ENCODE measurements at regions not wholly inside any gene's neighbourhood (a gene's known extent, or its start where the extent isn't known, plus 50 kb on each side); places are given as distances from the start of the nearest gene placed in this dataset.

- WGBS (ENCODE audit: extremely low coverage, insufficient coverage, low lambda C conversion rate): no CpG with 5 or more reads among the region's 5 CpGs
- H3K9ac ChIP-seq (ENCODE audit: low read length): no peak overlapping the region
- no peak overlapping the region for H2BK5ac ChIP-seq (ENCODE audit: low read length)
- H2BK120ac ChIP-seq (ENCODE audit: low read depth, low read length): no peak overlapping the region
- H3K18ac ChIP-seq (ENCODE audit: low read length): no peak overlapping the region
- peak; percentile 55 for DNase-seq
- no peaks in the 10 kb centered on the region for H3K4me1 ChIP-seq (ENCODE audit: control insufficient read depth, low read depth, low read length)
- H3K4me3 ChIP-seq (ENCODE audit: low read length): no peak overlapping the region
- H3K23ac ChIP-seq (ENCODE audit: low read length): no peak overlapping the region
- H3K36me3 ChIP-seq (ENCODE audit: control insufficient read depth, insufficient read depth, low read length): no peaks in the 10 kb centered on the region
- H3K56ac ChIP-seq (ENCODE audit: low read length): no peak overlapping the region
- H3K79me2 ChIP-seq (ENCODE audit: control insufficient read depth, insufficient read depth, low read length): no peaks in the 10 kb centered on the region
- H3K79me1 ChIP-seq (ENCODE audit: low read length): no peaks in the 10 kb centered on the region
- no peak overlapping the region for H3K27ac ChIP-seq (ENCODE audit: low read depth, low read length)
- H4K5ac ChIP-seq (ENCODE audit: low read length): no peak overlapping the region
- H2AK5ac ChIP-seq (ENCODE audit: low read length): no peak overlapping the region
- no peak overlapping the region for H3K4ac ChIP-seq (ENCODE audit: low read depth, low read length)
- H3K27me3 ChIP-seq (ENCODE audit: insufficient read depth, low read length, poor library complexity): no peaks in the 10 kb centered on the region
- H2BK15ac ChIP-seq (replicated peaks; ENCODE audit: low read depth): no peak overlapping the region
- no peak overlapping the region for H3K4me2 ChIP-seq (ENCODE audit: low read length)
- H4K8ac ChIP-seq (ENCODE audit: low read depth, low read length): no peak overlapping the region
Observed at GRCh38 chr5:60395712-60396329, 304.1 kb downstream of the DEPDC1B start.

DNA sequence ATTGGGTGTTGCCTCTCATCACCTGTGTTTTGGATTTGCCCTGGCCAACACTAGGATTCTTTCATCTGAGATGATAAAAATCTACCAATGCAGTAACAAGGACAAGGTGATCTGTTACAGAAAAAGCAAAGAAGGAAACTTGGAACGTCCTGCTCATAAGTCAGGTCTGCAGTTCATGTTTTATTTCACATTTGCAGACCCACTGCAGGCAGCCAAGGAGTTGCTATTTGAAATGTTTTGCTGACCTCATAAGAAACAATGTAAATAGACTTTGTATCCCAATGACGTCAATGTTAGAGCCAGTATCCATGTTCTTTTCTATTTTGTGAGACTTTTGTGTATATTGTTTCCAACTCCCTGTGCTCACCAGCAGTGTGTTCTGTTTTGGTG lies 312.9 kb downstream of the DEPDC1B start:
- no CpG with 5 or more reads among the region's 2 CpGs for WGBS (ENCODE audit: extremely low coverage, insufficient coverage, low lambda C conversion rate)
- Histone ChIP-seq H3K9ac (ENCODE audit: low read length) (no peak overlapping the region), H2BK15ac (replicated peaks; ENCODE audit: low read depth) (no peak overlapping the region), H3K23ac (ENCODE audit: low read length) (no peak overlapping the region), H2AK5ac (ENCODE audit: low read length) (no peak overlapping the region), H3K36me3 (ENCODE audit: control insufficient read depth, insufficient read depth, low read length) (no peaks in the 10 kb centered on the region), H2BK120ac (ENCODE audit: low read depth, low read length) (no peak overlapping the region), H3K18ac (ENCODE audit: low read length) (no peak overlapping the region), H4K8ac (ENCODE audit: low read depth, low read length) (no peak overlapping the region), H3K4ac (ENCODE audit: low read depth, low read length) (no peak overlapping the region), H3K4me2 (ENCODE audit: low read length) (no peak overlapping the region), H3K4me1 (ENCODE audit: control insufficient read depth, low read depth, low read length) (no peaks in the 10 kb centered on the region), H3K79me2 (ENCODE audit: control insufficient read depth, insufficient read depth, low read length) (no peaks in the 10 kb centered on the region), H4K5ac (ENCODE audit: low read length) (no peak overlapping the region), H3K27me3 (ENCODE audit: insufficient read depth, low read length, poor library complexity) (no peaks in the 10 kb centered on the region), H3K56ac (ENCODE audit: low read length) (no peak overlapping the region), H3K4me3 (ENCODE audit: low read length) (no peak overlapping the region), H3K27ac (ENCODE audit: low read depth, low read length) (no peak overlapping the region), H2BK5ac (ENCODE audit: low read length) (no peak overlapping the region), H3K79me1 (ENCODE audit: low read length) (no peaks in the 10 kb centered on the region)
- no peak for DNase-seq

- H4K8ac ChIP-seq (ENCODE audit: low read depth, low read length): no peak overlapping the region
- no peak for DNase-seq
- H4K5ac ChIP-seq (ENCODE audit: low read length): no peak overlapping the region
- H2BK5ac ChIP-seq (ENCODE audit: low read length): no peak overlapping the region
- WGBS (ENCODE audit: extremely low coverage, insufficient coverage, low lambda C conversion rate): no CpG with 5 or more reads among the region's 5 CpGs
- H2AK5ac ChIP-seq (ENCODE audit: low read length): no peak overlapping the region
- H2BK15ac ChIP-seq (replicated peaks; ENCODE audit: low read depth): no peak overlapping the region
- H3K79me1 ChIP-seq (ENCODE audit: low read length): no peaks in the 10 kb centered on the region
- H3K4ac ChIP-seq (ENCODE audit: low read depth, low read length): no peak overlapping the region
- no peak overlapping the region for H3K4me3 ChIP-seq (ENCODE audit: low read length)
- no peaks in the 10 kb centered on the region for H3K27me3 ChIP-seq (ENCODE audit: insufficient read depth, low read length, poor library complexity)
- H3K4me1 ChIP-seq (ENCODE audit: control insufficient read depth, low read depth, low read length): no peaks in the 10 kb centered on the region
- no peaks in the 10 kb centered on the region for H3K79me2 ChIP-seq (ENCODE audit: control insufficient read depth, insufficient read depth, low read length)
- no peak overlapping the region for H3K56ac ChIP-seq (ENCODE audit: low read length)
- no peak overlapping the region for H3K23ac ChIP-seq (ENCODE audit: low read length)
- no peak overlapping the region for H3K27ac ChIP-seq (ENCODE audit: low read depth, low read length)
- no peak overlapping the region for H2BK120ac ChIP-seq (ENCODE audit: low read depth, low read length)
- H3K18ac ChIP-seq (ENCODE audit: low read length): no peak overlapping the region
- no peak overlapping the region for H3K4me2 ChIP-seq (ENCODE audit: low read length)
- no peak overlapping the region for H3K9ac ChIP-seq (ENCODE audit: low read length)
- H3K36me3 ChIP-seq (ENCODE audit: control insufficient read depth, insufficient read depth, low read length): no peaks in the 10 kb centered on the region
Observed at GRCh38 chr5:60386436-60387050, 313.4 kb downstream of the DEPDC1B start.

DNA sequence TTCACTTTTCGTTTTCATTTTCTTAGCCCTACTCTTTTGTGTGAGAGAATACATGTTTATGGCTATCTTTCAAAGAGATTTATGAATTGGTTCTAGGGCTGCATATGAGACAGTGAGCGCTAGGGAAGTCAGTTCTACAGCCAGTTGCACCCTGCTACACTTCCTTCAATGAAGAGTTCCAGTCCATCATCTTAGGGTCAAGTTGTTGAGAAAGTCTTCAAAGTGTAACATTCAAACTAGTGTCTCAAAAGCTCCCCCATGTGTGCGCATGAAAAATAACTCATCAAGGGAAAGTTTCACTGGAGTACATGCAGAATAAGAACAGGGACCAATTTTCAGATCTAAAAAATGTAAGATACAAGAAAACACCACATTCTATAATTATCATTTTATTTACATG lies 317.2 kb downstream of the DEPDC1B start:
- H3K27me3 ChIP-seq (ENCODE audit: insufficient read depth, low read length, poor library complexity): no peaks in the 10 kb centered on the region
- H2AK5ac ChIP-seq (ENCODE audit: low read length): no peak overlapping the region
- H3K56ac ChIP-seq (ENCODE audit: low read length): no peak overlapping the region
- H3K18ac ChIP-seq (ENCODE audit: low read length): no peak overlapping the region
- no peak overlapping the region for H3K27ac ChIP-seq (ENCODE audit: low read depth, low read length)
- H3K23ac ChIP-seq (ENCODE audit: low read length): no peak overlapping the region
- no peak overlapping the region for H2BK120ac ChIP-seq (ENCODE audit: low read depth, low read length)
- H3K36me3 ChIP-seq (ENCODE audit: control insufficient read depth, insufficient read depth, low read length): no peaks in the 10 kb centered on the region
- peak; percentile 32 for DNase-seq
- no peak overlapping the region for H3K4ac ChIP-seq (ENCODE audit: low read depth, low read length)
- no peak overlapping the region for H4K8ac ChIP-seq (ENCODE audit: low read depth, low read length)
- H3K9ac ChIP-seq (ENCODE audit: low read length): no peak overlapping the region
- H3K4me3 ChIP-seq (ENCODE audit: low read length): no peak overlapping the region
- H2BK5ac ChIP-seq (ENCODE audit: low read length): no peak overlapping the region
- no peak overlapping the region for H2BK15ac ChIP-seq (replicated peaks; ENCODE audit: low read depth)
- no peaks in the 10 kb centered on the region for H3K79me2 ChIP-seq (ENCODE audit: control insufficient read depth, insufficient read depth, low read length)
- H4K5ac ChIP-seq (ENCODE audit: low read length): no peak overlapping the region
- no CpG with 5 or more reads among the region's 3 CpGs for WGBS (ENCODE audit: extremely low coverage, insufficient coverage, low lambda C conversion rate)
- H3K79me1 ChIP-seq (ENCODE audit: low read length): no peaks in the 10 kb centered on the region
- no peak overlapping the region for H3K4me2 ChIP-seq (ENCODE audit: low read length)
- H3K4me1 ChIP-seq (ENCODE audit: control insufficient read depth, low read depth, low read length): no peaks in the 10 kb centered on the region

- Histone ChIP-seq H3K27me3 (ENCODE audit: insufficient read depth, low read length, poor library complexity) (no peaks in the 10 kb centered on the region), H4K8ac (ENCODE audit: low read depth, low read length) (no peak overlapping the region), H3K23ac (ENCODE audit: low read length) (no peak overlapping the region), H3K18ac (ENCODE audit: low read length) (no peak overlapping the region), H2BK120ac (ENCODE audit: low read depth, low read length) (no peak overlapping the region), H3K4me1 (ENCODE audit: control insufficient read depth, low read depth, low read length) (no peaks in the 10 kb centered on the region), H3K4ac (ENCODE audit: low read depth, low read length) (no peak overlapping the region), H2AK5ac (ENCODE audit: low read length) (no peak overlapping the region), H3K4me2 (ENCODE audit: low read length) (no peak overlapping the region), H3K56ac (ENCODE audit: low read length) (no peak overlapping the region), H2BK5ac (ENCODE audit: low read length) (no peak overlapping the region), H3K79me2 (ENCODE audit: control insufficient read depth, insufficient read depth, low read length) (no peaks in the 10 kb centered on the region), H2BK15ac (replicated peaks; ENCODE audit: low read depth) (no peak overlapping the region), H3K4me3 (ENCODE audit: low read length) (no peak overlapping the region), H3K27ac (ENCODE audit: low read depth, low read length) (no peak overlapping the region), H3K36me3 (ENCODE audit: control insufficient read depth, insufficient read depth, low read length) (no peaks in the 10 kb centered on the region), H3K79me1 (ENCODE audit: low read length) (no peaks in the 10 kb centered on the region), H4K5ac (ENCODE audit: low read length) (no peak overlapping the region), H3K9ac (ENCODE audit: low read length) (no peak overlapping the region)
- no peak for DNase-seq
- no CpG with 5 or more reads among the region's 4 CpGs for WGBS (ENCODE audit: extremely low coverage, insufficient coverage, low lambda C conversion rate)
Observed at GRCh38 chr5:60379907-60380306, 320.1 kb downstream of the DEPDC1B start.

DNA sequence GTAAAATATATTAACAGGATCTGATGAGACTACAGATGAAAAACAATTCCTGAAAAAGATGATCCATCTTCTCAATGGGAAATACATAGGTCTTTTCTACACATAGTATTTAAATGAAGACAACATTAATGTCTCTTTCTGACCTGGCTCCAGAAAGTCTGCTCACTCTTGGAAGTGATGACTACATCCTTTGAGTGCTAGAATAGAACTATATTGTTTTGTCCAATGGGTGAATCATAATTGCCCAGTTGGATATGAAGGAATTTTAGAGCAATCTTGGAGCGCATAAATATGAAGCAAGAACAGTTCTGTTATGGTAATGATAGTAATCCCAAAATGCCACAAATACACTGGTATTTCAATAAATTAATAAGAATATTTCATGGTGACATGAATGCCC lies 322.1 kb downstream of the DEPDC1B start:
- H4K8ac ChIP-seq (ENCODE audit: low read depth, low read length): no peak overlapping the region
- no peak overlapping the region for H2BK5ac ChIP-seq (ENCODE audit: low read length)
- no peaks in the 10 kb centered on the region for H3K27me3 ChIP-seq (ENCODE audit: insufficient read depth, low read length, poor library complexity)
- no peak overlapping the region for H3K56ac ChIP-seq (ENCODE audit: low read length)
- no peak overlapping the region for H3K27ac ChIP-seq (ENCODE audit: low read depth, low read length)
- no peak overlapping the region for H3K4me2 ChIP-seq (ENCODE audit: low read length)
- H2BK15ac ChIP-seq (replicated peaks; ENCODE audit: low read depth): no peak overlapping the region
- no peaks in the 10 kb centered on the region for H3K36me3 ChIP-seq (ENCODE audit: control insufficient read depth, insufficient read depth, low read length)
- no peaks in the 10 kb centered on the region for H3K79me2 ChIP-seq (ENCODE audit: control insufficient read depth, insufficient read depth, low read length)
- H3K4me3 ChIP-seq (ENCODE audit: low read length): no peak overlapping the region
- no peak overlapping the region for H3K9ac ChIP-seq (ENCODE audit: low read length)
- H3K4ac ChIP-seq (ENCODE audit: low read depth, low read length): no peak overlapping the region
- H3K23ac ChIP-seq (ENCODE audit: low read length): no peak overlapping the region
- H3K79me1 ChIP-seq (ENCODE audit: low read length): no peaks in the 10 kb centered on the region
- H4K5ac ChIP-seq (ENCODE audit: low read length): no peak overlapping the region
- DNase-seq: no peak
- H3K4me1 ChIP-seq (ENCODE audit: control insufficient read depth, low read depth, low read length): no peaks in the 10 kb centered on the region
- no peak overlapping the region for H2BK120ac ChIP-seq (ENCODE audit: low read depth, low read length)
- no peak overlapping the region for H3K18ac ChIP-seq (ENCODE audit: low read length)
- no peak overlapping the region for H2AK5ac ChIP-seq (ENCODE audit: low read length)
- WGBS (ENCODE audit: extremely low coverage, insufficient coverage, low lambda C conversion rate): no CpG with 5 or more reads among the region's 1 CpG
